Panc1 (cell line): ENCODE measurements at regions not wholly inside any gene's neighbourhood (a gene's known extent, or its start where the extent isn't known, plus 50 kb on each side); places are given as distances from the start of the nearest gene placed in this dataset.

ENCODE experiments used
- POLR2AphosphoS5 ChIP-seq: IDR thresholded peaks from 2 replicates; pipeline ENCODE4 v1.6.1; 2012; ENCODE audit warnings: mild to moderate bottlenecking, low read depth, low read length, moderate library complexity
- SIN3A ChIP-seq: IDR thresholded peaks from 2 replicates; pipeline ENCODE4 v1.6.1; 2012; ENCODE audit warnings: low read depth, mild to moderate bottlenecking, low read length, moderate library complexity, borderline replicate concordance; ENCODE audit not compliant: insufficient read depth
- TCF7L2 ChIP-seq: IDR thresholded peaks from 2 replicates; pipeline ENCODE4 v1.6.1; 2011; ENCODE audit warnings: mild to moderate bottlenecking, low read depth, low read length, inconsistent platforms
- TF ChIP-seq, protein P1 (sequence below): fragments of 450-650 bp; IDR thresholded peaks from 2 replicates; pipeline ENCODE4 v1.5.1; 2017; ENCODE audit warnings: mild to moderate bottlenecking
- TF ChIP-seq, protein P2 (sequence below), 2 experiments: IDR thresholded peaks; 2 replicates each; pipeline ENCODE4 v1.6.1; 2011 to 2012; ENCODE audit warnings: low read depth in 2 of 2, control low read depth in 1 of 2, low read length in 1 of 2, mild to moderate bottlenecking in 1 of 2, moderate library complexity in 1 of 2; ENCODE audit not compliant: insufficient read depth in 1 of 2

DNA sequence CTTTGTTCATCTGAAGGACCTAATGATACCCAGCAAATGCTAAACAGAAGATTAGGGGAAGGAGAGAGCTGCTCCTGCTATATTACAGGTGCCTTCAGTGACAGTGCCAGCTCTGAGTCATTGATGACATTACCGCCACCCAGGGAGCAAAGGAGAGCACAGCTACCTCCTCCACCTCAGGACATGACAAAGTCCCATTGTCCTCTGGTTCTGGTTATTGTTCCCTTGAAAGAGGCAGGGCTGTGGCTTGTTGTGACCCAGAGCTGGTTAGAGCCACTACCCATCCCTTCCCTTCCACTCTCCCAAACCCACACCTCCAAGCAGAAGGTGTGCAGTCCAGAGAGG is 363.5 kb upstream of the DUSP10 start:
- TF ChIP-seq, protein P1, sequence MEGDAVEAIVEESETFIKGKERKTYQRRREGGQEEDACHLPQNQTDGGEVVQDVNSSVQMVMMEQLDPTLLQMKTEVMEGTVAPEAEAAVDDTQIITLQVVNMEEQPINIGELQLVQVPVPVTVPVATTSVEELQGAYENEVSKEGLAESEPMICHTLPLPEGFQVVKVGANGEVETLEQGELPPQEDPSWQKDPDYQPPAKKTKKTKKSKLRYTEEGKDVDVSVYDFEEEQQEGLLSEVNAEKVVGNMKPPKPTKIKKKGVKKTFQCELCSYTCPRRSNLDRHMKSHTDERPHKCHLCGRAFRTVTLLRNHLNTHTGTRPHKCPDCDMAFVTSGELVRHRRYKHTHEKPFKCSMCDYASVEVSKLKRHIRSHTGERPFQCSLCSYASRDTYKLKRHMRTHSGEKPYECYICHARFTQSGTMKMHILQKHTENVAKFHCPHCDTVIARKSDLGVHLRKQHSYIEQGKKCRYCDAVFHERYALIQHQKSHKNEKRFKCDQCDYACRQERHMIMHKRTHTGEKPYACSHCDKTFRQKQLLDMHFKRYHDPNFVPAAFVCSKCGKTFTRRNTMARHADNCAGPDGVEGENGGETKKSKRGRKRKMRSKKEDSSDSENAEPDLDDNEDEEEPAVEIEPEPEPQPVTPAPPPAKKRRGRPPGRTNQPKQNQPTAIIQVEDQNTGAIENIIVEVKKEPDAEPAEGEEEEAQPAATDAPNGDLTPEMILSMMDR: no peak
- no peak for TF ChIP-seq POLR2AphosphoS5
- no peak for TF ChIP-seq SIN3A
- TF ChIP-seq TCF7L2: no peak
- TF ChIP-seq, protein P2, sequence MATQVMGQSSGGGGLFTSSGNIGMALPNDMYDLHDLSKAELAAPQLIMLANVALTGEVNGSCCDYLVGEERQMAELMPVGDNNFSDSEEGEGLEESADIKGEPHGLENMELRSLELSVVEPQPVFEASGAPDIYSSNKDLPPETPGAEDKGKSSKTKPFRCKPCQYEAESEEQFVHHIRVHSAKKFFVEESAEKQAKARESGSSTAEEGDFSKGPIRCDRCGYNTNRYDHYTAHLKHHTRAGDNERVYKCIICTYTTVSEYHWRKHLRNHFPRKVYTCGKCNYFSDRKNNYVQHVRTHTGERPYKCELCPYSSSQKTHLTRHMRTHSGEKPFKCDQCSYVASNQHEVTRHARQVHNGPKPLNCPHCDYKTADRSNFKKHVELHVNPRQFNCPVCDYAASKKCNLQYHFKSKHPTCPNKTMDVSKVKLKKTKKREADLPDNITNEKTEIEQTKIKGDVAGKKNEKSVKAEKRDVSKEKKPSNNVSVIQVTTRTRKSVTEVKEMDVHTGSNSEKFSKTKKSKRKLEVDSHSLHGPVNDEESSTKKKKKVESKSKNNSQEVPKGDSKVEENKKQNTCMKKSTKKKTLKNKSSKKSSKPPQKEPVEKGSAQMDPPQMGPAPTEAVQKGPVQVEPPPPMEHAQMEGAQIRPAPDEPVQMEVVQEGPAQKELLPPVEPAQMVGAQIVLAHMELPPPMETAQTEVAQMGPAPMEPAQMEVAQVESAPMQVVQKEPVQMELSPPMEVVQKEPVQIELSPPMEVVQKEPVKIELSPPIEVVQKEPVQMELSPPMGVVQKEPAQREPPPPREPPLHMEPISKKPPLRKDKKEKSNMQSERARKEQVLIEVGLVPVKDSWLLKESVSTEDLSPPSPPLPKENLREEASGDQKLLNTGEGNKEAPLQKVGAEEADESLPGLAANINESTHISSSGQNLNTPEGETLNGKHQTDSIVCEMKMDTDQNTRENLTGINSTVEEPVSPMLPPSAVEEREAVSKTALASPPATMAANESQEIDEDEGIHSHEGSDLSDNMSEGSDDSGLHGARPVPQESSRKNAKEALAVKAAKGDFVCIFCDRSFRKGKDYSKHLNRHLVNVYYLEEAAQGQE (IDR thresholded peaks at IDR 0.05; ENCODE audit: insufficient read depth in 1 of 2, low read depth in 2 of 2, low read length in 1 of 2): no peak
